ENCODE measurements at regions not wholly inside any gene's neighbourhood (a gene's known extent, or its start where the extent isn't known, plus 50 kb on each side); places are given as distances from the start of the nearest gene placed in this dataset.

GRCh38 chr4:59537246-59537886 is 1662.8 kb upstream of the ADGRL3 start:
- Histone ChIP-seq H3K4me3 (no peak overlapping the region), H2AFZ (no peak overlapping the region), H3K27ac (no peak overlapping the region), H3F3A (ENCODE audit: insufficient read depth) (no peaks in the 10 kb centered on the region), H3K9me3 (ENCODE audit: low read depth) (peaks cover 3% of the 10 kb centered on the region), H3K79me2 (ENCODE audit: insufficient read depth) (no peaks in the 10 kb centered on the region), H3K9ac (no peak overlapping the region), H3K36me3 (ENCODE audit: low read depth) (no peaks in the 10 kb centered on the region), H3K4me1 (ENCODE audit: insufficient read depth) (no peaks in the 10 kb centered on the region), H3K9me2 (ENCODE audit: insufficient read depth) (no peaks in the 10 kb centered on the region), H3K27me3 (replicated peaks; ENCODE audit: insufficient read depth) (no peaks in the 10 kb centered on the region), H4K20me1 (ENCODE audit: insufficient read depth) (no peaks in the 10 kb centered on the region), H3K4me2 (ENCODE audit: unreplicated experiment) (no peak overlapping the region)
- in situ Hi-C loops (cut with MboI) = no loop called here
- no peak for TF ChIP-seq EZH2phosphoT487 (IDR thresholded peaks at IDR 0.05; ENCODE audit: insufficient read depth, low read depth)
- no peak for TF ChIP-seq EZH2 (IDR thresholded peaks at IDR 0.05; ENCODE audit: insufficient read depth, poor library complexity, severe bottlenecking)
- DNase-seq = no peak
- WGBS, 2 experiments (ENCODE audit: low coverage in 1 of 2, low lambda C conversion rate in 2 of 2, missing lambda C conversion rate in 2 of 2) = 10 to 20% methylated on average over 2 of the region's 2 CpGs

- Histone ChIP-seq H4K20me1 (ENCODE audit: insufficient read depth) (no peaks in the 10 kb centered on the region), H3F3A (ENCODE audit: insufficient read depth) (no peaks in the 10 kb centered on the region), H3K79me2 (ENCODE audit: insufficient read depth) (no peaks in the 10 kb centered on the region), H2AFZ (no peak overlapping the region), H3K4me2 (ENCODE audit: unreplicated experiment) (no peak overlapping the region), H3K36me3 (ENCODE audit: low read depth) (no peaks in the 10 kb centered on the region), H3K27ac (no peak overlapping the region), H3K4me3 (no peak overlapping the region), H3K9ac (no peak overlapping the region), H3K9me3 (ENCODE audit: low read depth) (peaks cover 3% of the 10 kb centered on the region), H3K27me3 (replicated peaks; ENCODE audit: insufficient read depth) (no peaks in the 10 kb centered on the region), H3K4me1 (ENCODE audit: insufficient read depth) (no peaks in the 10 kb centered on the region), H3K9me2 (ENCODE audit: insufficient read depth) (no peaks in the 10 kb centered on the region)
- 19 to 25% methylated on average over 4 of the region's 4 CpGs for WGBS, 2 experiments (ENCODE audit: low coverage in 1 of 2, low lambda C conversion rate in 2 of 2, missing lambda C conversion rate in 2 of 2)
- in situ Hi-C loops (cut with MboI) = no loop called here
- no peak for DNase-seq
- TF ChIP-seq EZH2 (IDR thresholded peaks at IDR 0.05; ENCODE audit: insufficient read depth, poor library complexity, severe bottlenecking) (no peak), EZH2phosphoT487 (IDR thresholded peaks at IDR 0.05; ENCODE audit: insufficient read depth, low read depth) (no peak)
Measured at GRCh38 chr4:59539401-59539800, 1660.7 kb upstream of the ADGRL3 start.

- no peaks in the 10 kb centered on the region for H3F3A ChIP-seq (ENCODE audit: insufficient read depth)
- no peaks in the 10 kb centered on the region for H3K27me3 ChIP-seq (replicated peaks; ENCODE audit: insufficient read depth)
- no peaks in the 10 kb centered on the region for H3K9me2 ChIP-seq (ENCODE audit: insufficient read depth)
- no peak overlapping the region for H3K27ac ChIP-seq
- in situ Hi-C loops (cut with MboI) = no loop called here
- H3K36me3 ChIP-seq (ENCODE audit: low read depth) = no peaks in the 10 kb centered on the region
- H2AFZ ChIP-seq = no peak overlapping the region
- H4K20me1 ChIP-seq (ENCODE audit: insufficient read depth) = no peaks in the 10 kb centered on the region
- no peaks in the 10 kb centered on the region for H3K79me2 ChIP-seq (ENCODE audit: insufficient read depth)
- peaks cover 2% of the 10 kb centered on the region for H3K9me3 ChIP-seq (ENCODE audit: low read depth)
- WGBS, 2 experiments (ENCODE audit: low coverage in 1 of 2, low lambda C conversion rate in 2 of 2, missing lambda C conversion rate in 2 of 2) = 56 to 57% methylated on average over 2 of the region's 2 CpGs
- no peak overlapping the region for H3K9ac ChIP-seq
- TF ChIP-seq EZH2 (IDR thresholded peaks at IDR 0.05; ENCODE audit: insufficient read depth, poor library complexity, severe bottlenecking) = no peak
- no peak overlapping the region for H3K4me2 ChIP-seq (ENCODE audit: unreplicated experiment)
- H3K4me3 ChIP-seq = no peak overlapping the region
- no peaks in the 10 kb centered on the region for H3K4me1 ChIP-seq (ENCODE audit: insufficient read depth)
- no peak for DNase-seq
Measured at GRCh38 chr4:59540311-59540710, 1659.8 kb upstream of the ADGRL3 start.

- WGBS, 2 experiments (ENCODE audit: low coverage in 1 of 2, low lambda C conversion rate in 2 of 2, missing lambda C conversion rate in 2 of 2) = 16 to 17% methylated on average over 2 of the region's 2 CpGs
- no peak overlapping the region for H2AFZ ChIP-seq
Measured at GRCh38 chr4:59553063-59553720, 1646.9 kb upstream of the ADGRL3 start.

More at GRCh38 chr4:59553063-59553720, 1646.9 kb upstream of the ADGRL3 start:
- in situ Hi-C loops (cut with MboI) = no loop called here
- H4K20me1 ChIP-seq (ENCODE audit: insufficient read depth) = no peaks in the 10 kb centered on the region
- peak overlapping the region; percentile 31 for H3K4me2 ChIP-seq (ENCODE audit: unreplicated experiment)
- TF ChIP-seq EZH2phosphoT487 (IDR thresholded peaks at IDR 0.05; ENCODE audit: insufficient read depth, low read depth) (no peak), EZH2 (IDR thresholded peaks at IDR 0.05; ENCODE audit: insufficient read depth, poor library complexity, severe bottlenecking) (no peak)
- H3K9ac ChIP-seq = no peak overlapping the region
- no peaks in the 10 kb centered on the region for H3K9me3 ChIP-seq (ENCODE audit: low read depth)
- no peak overlapping the region for H3K27ac ChIP-seq
- H3K4me3 ChIP-seq = no peak overlapping the region
- H3K79me2 ChIP-seq (ENCODE audit: insufficient read depth) = no peaks in the 10 kb centered on the region
- H3K4me1 ChIP-seq (ENCODE audit: insufficient read depth) = no peaks in the 10 kb centered on the region
- H3K9me2 ChIP-seq (ENCODE audit: insufficient read depth) = no peaks in the 10 kb centered on the region
- no peaks in the 10 kb centered on the region for H3F3A ChIP-seq (ENCODE audit: insufficient read depth)
- DNase-seq = peak; percentile 0
- H3K36me3 ChIP-seq (ENCODE audit: low read depth) = no peaks in the 10 kb centered on the region
- no peaks in the 10 kb centered on the region for H3K27me3 ChIP-seq (replicated peaks; ENCODE audit: insufficient read depth)

Data from GM23248 (cell line).